CD4-positive, alpha-beta T cell treated with Interleukin-17A for 1 hour (primary cell): ENCODE measurements at regions not wholly inside any gene's neighbourhood (a gene's known extent, or its start where the extent isn't known, plus 50 kb on each side); places are given as distances from the start of the nearest gene placed in this dataset.

Source experiments
- DNase-seq: peaks from one replicate; pipeline ENCODE4 v3.0.0-alpha.2; 2020

GRCh38 chr10:78502210-78502936, 468.7 kb downstream of the RPS24 start:
- DNase-seq: no peak

DNA sequence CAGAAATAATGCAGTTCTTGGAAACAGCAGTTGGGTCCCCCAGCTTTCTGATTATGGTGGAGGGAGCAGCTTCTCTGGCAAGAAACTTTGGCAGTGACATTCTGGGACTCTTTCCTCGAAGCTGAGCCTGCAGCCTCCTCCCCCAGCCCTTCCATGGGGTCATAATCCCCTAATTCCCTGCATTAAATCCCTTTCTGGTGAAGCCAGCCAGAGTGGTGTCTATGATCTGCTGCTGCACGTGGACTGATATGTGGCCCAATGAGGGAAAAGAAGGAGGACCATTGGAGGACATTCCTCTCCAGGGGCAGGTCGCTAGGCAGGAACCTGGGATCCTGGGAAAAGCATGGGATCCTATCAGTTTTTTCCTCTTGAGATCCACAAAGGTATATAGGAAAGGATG, 470.5 kb downstream of the RPS24 start:
- DNase-seq: no peak

GRCh38 chr10:78505657-78506056, 472.0 kb downstream of the RPS24 start:
- no peak for DNase-seq

GRCh38 chr10:78506614-78507013, 473.0 kb downstream of the RPS24 start:
- DNase-seq: no peak

DNA sequence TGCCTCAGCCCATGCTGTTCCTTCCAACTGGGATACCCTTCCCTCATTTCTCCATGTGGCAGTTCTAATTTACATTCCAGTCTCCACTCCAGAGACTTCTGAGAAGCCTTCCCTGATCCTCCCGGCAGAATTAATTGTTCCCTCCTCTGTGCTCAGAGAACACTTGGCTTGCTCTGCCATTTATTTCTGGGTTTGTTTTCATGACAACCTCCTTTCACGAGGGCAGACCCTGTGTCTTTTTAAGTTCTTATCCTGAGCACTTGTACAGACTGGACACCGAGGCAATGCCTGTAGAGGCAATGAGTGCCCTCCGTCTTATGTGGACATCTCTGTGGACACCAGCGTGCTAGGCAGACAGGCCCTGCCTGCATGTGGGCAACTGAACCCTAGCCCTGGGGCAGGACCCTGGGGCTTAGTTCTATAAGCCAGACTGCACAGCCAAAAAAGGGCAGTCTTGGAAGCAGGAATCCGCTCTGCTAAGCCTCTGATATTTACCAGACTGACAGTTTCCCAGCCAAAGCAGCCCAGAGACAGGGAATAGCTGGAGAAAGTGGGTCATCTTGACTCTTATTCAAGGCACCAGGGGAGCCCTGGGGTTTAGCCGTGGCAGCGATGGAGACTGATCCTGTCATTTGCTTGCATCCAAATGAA, 474.0 kb downstream of the RPS24 start:
- DNase-seq: no peak

DNA sequence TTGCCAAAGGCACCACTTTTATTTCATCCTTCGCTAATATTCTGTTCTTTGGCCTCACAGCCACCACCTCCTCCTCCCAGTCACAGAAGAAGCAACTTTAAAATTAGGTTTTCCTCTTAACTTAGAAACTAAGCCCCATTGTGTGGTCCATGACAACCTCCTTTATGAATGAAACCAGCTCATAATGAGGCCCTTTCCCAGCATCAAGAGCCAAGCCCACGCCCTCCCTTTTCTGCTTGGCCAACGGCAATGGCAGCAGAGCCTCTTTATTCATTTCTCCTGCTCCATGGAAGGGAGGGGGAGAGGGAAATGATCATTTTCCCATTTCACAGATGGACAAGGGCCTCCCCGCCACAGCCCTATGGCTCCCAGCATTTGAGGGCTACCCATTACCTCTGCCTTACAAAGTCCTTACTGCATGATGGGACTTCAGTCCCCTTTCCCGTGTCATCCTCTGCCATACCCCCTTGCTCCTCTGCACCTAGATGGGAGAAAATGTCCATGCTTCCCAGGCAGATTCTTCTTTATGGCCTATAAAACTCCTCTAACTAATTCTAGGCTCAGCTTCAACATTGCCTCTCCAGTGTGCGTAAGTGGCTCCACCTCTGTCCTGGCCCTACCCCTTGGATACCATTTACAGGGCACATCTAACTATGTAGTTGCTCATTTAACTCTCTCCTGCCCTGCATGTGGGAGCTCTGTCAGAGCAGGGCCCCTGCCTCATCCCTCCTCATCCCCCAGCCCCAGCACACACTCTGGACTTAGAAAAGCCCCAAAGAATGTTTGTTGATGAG, 475.5 kb downstream of the RPS24 start:
- DNase-seq: no peak

- DNase-seq: no peak
Measured at GRCh38 chr10:78510566-78511323, 477.1 kb downstream of the RPS24 start.

GRCh38 chr10:78511324-78512204, 477.9 kb downstream of the RPS24 start:
- DNase-seq: no peak

DNA sequence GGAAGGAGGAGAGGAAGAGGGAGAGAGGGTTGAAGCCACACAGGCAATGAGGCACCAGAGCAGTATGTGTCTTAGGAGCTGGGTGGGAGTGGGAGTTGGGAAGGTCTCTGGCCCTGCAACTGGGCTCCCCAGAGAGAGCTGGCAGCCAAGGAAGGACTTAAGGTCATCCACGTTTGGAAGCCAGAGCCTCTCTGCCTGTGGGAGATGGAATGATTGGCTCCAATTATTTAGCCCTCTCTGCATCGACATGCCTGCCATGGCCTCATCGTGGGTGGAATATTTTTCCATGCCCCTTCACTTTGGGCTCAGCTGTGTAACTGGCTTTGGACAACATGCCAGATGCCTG, 478.5 kb downstream of the RPS24 start:
- DNase-seq: no peak

DNA sequence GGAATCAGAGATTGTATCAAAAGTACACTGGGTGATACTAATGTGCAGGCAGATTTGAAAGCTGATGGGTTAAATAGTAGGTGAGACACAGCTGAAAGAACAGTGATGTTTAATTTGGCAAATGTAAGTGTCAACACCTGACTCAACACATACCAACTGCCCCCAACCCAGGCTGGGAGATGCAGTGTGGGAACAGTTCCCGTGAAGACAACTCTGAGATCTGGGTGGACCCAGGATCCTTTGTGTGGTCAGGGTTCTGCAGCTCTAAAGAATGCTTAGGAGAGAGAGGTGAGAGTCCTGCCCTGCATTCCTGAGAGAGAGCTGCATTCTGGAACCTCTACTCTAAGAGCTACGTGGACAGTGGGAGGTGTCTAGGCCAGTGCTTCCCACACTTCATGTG, 479.7 kb downstream of the RPS24 start:
- no peak for DNase-seq

DNA sequence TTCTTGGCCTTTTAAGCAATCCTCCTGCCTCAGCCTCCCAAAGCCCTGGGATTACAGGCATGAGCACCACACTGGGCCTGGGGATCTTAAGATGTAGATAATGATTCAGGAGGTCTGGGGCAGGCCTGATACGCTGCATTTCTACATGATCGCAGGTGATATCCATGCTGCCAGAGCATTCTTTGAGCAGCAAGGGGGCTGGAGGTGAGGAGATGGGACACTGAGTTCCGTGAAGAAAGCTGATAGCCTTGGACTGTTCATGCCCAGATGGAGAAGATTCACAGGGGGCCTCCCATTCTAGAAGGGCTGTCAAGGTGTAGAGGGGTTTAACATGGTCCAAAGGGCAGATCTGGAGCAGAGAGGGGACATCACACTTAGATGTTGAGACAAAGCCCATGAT, 480.3 kb downstream of the RPS24 start:
- no peak for DNase-seq

- no peak for DNase-seq
Measured at GRCh38 chr10:78514459-78514858, 480.8 kb downstream of the RPS24 start.

- DNase-seq: no peak
Measured at GRCh38 chr10:78515038-78515872, 481.6 kb downstream of the RPS24 start.

DNA sequence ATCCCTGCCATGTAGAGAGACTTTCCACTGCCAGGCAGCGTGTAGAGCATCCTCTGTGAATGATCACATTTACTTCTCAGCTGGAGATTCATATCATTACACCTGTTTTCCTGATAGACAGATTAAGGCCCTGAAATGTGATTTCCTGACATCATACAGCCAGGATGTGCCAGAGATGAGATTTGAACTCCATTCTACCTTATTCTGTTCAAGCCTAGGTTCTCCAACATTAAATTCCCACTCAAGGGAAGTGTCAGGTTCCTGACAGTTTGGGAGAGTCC, 482.1 kb downstream of the RPS24 start:
- DNase-seq: no peak

- DNase-seq: no peak
Measured at GRCh38 chr10:78516236-78516635, 482.6 kb downstream of the RPS24 start.

GRCh38 chr10:78516756-78517155, 483.1 kb downstream of the RPS24 start:
- no peak for DNase-seq

DNA sequence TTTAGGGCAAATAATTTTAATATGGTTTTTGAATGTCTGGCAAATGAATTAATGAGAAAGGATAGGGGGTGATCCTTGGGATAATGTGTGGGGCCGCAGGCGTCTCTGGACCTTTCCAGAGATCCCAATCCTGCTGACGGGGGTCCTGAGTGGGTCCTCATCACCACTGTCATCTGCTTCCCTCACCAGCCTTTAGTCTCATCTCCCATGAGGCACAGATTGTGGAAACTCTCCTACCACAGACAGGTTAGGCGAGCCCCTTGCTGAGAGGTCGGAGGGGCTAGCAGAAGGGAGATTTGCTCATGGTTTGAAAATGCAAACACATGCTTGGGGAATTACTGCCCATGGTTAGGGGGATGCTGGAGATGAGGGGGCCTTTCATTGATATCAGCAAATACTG, 484.6 kb downstream of the RPS24 start:
- no peak for DNase-seq

- no peak for DNase-seq
Measured at GRCh38 chr10:78520737-78521430, 487.2 kb downstream of the RPS24 start.

GRCh38 chr10:78523453-78523852, 489.8 kb downstream of the RPS24 start:
- no peak for DNase-seq

GRCh38 chr10:78524342-78524741, 490.7 kb downstream of the RPS24 start:
- no peak for DNase-seq

GRCh38 chr10:78524941-78525340, 491.3 kb downstream of the RPS24 start:
- DNase-seq: no peak
